ENCODE measurements at regions not wholly inside any gene's neighbourhood (a gene's known extent, or its start where the extent isn't known, plus 50 kb on each side); places are given as distances from the start of the nearest gene placed in this dataset.

GRCh38 chr12:72133497-72134055, 138.6 kb upstream of the TRHDE start:
- H3K4me3 ChIP-seq: no peak overlapping the region
- in situ Hi-C loops (cut with MboI; ENCODE audit: low sequenced_read_pairs): no loop called here
- no peak for DNase-seq (ENCODE audit: low spot score in 2 of 2)
- H3K36me3 ChIP-seq (replicated peaks): no peaks in the 10 kb centered on the region
- H3K9me3 ChIP-seq: no peaks in the 10 kb centered on the region
- H3K27me3 ChIP-seq (ENCODE audit: low read depth): peaks cover 9% of the 10 kb centered on the region
- H3K4me1 ChIP-seq: no peaks in the 10 kb centered on the region

- H3K9me3 ChIP-seq: no peaks in the 10 kb centered on the region
- peaks cover 2% of the 10 kb centered on the region; the same call in 1 of the 2 replicates for H3K27me3 ChIP-seq (ENCODE audit: low read depth)
- H3K36me3 ChIP-seq (replicated peaks): no peaks in the 10 kb centered on the region
- H3K4me3 ChIP-seq: no peak overlapping the region
- in situ Hi-C loops (cut with MboI; ENCODE audit: low sequenced_read_pairs): no loop called here
- no peaks in the 10 kb centered on the region for H3K4me1 ChIP-seq
- no peak for DNase-seq (ENCODE audit: low spot score in 2 of 2)
Observed at GRCh38 chr12:72134246-72135020, 137.7 kb upstream of the TRHDE start.

GRCh38 chr12:72135021-72135301, 137.2 kb upstream of the TRHDE start:
- no peaks in the 10 kb centered on the region for H3K4me1 ChIP-seq
- no peak for DNase-seq (ENCODE audit: low spot score in 2 of 2)
- in situ Hi-C loops (cut with MboI; ENCODE audit: low sequenced_read_pairs): no loop called here

GRCh38 chr12:72136792-72137191, 135.4 kb upstream of the TRHDE start:
- in situ Hi-C loops (cut with MboI; ENCODE audit: low sequenced_read_pairs): no loop called here
- Histone ChIP-seq H3K4me3 (no peak overlapping the region), H3K36me3 (replicated peaks) (no peaks in the 10 kb centered on the region), H3K27me3 (ENCODE audit: low read depth) (no peaks in the 10 kb centered on the region), H3K9me3 (no peaks in the 10 kb centered on the region), H3K4me1 (no peaks in the 10 kb centered on the region)
- no peak for DNase-seq (ENCODE audit: low spot score in 2 of 2)

More at GRCh38 chr12:72135021-72135301, 137.2 kb upstream of the TRHDE start:
- H3K27me3 ChIP-seq (ENCODE audit: low read depth): peaks cover 2% of the 10 kb centered on the region; the same call in 1 of the 2 replicates
- no peaks in the 10 kb centered on the region for H3K36me3 ChIP-seq (replicated peaks)
- H3K4me3 ChIP-seq: no peak overlapping the region
- H3K9me3 ChIP-seq: no peaks in the 10 kb centered on the region

GRCh38 chr12:72139411-72139810, 132.8 kb upstream of the TRHDE start:
- in situ Hi-C loops (cut with MboI; ENCODE audit: low sequenced_read_pairs): no loop called here
- no peak overlapping the region for H3K4me3 ChIP-seq

GRCh38 chr12:72141381-72141780, 130.8 kb upstream of the TRHDE start:
- Histone ChIP-seq H3K36me3 (replicated peaks) (no peaks in the 10 kb centered on the region), H3K4me3 (no peak overlapping the region), H3K9me3 (no peaks in the 10 kb centered on the region), H3K27me3 (ENCODE audit: low read depth) (0 out of 2 replicates have a peak, but pooled peaks cover 3% of the 10 kb centered on the region), H3K4me1 (no peaks in the 10 kb centered on the region)
- in situ Hi-C loops (cut with MboI; ENCODE audit: low sequenced_read_pairs): no loop called here
- DNase-seq (ENCODE audit: low spot score in 2 of 2): peak in 1 of 2 experiments; percentile 7

More at GRCh38 chr12:72139411-72139810, 132.8 kb upstream of the TRHDE start:
- no peaks in the 10 kb centered on the region for H3K4me1 ChIP-seq
- no peaks in the 10 kb centered on the region for H3K9me3 ChIP-seq
- no peak for DNase-seq (ENCODE audit: low spot score in 2 of 2)
- H3K27me3 ChIP-seq (ENCODE audit: low read depth): no peaks in the 10 kb centered on the region
- no peaks in the 10 kb centered on the region for H3K36me3 ChIP-seq (replicated peaks)

- in situ Hi-C loops (cut with MboI; ENCODE audit: low sequenced_read_pairs): no loop called here
- no peaks in the 10 kb centered on the region for H3K4me1 ChIP-seq
- H3K9me3 ChIP-seq: no peaks in the 10 kb centered on the region
- peaks cover 3% of the 10 kb centered on the region; the same call in 1 of the 2 replicates for H3K27me3 ChIP-seq (ENCODE audit: low read depth)
- DNase-seq (ENCODE audit: low spot score in 2 of 2): no peak
- no peaks in the 10 kb centered on the region for H3K36me3 ChIP-seq (replicated peaks)
- H3K4me3 ChIP-seq: no peak overlapping the region
Observed at GRCh38 chr12:72144553-72144952, 127.6 kb upstream of the TRHDE start.

GRCh38 chr12:72146495-72146894, 125.7 kb upstream of the TRHDE start:
- no peaks in the 10 kb centered on the region for H3K36me3 ChIP-seq (replicated peaks)
- no peaks in the 10 kb centered on the region for H3K4me1 ChIP-seq
- H3K9me3 ChIP-seq: no peaks in the 10 kb centered on the region
- H3K4me3 ChIP-seq: no peak overlapping the region
- in situ Hi-C loops (cut with MboI; ENCODE audit: low sequenced_read_pairs): no loop called here
- peaks cover 3% of the 10 kb centered on the region; the same call in 1 of the 2 replicates for H3K27me3 ChIP-seq (ENCODE audit: low read depth)
- no peak for DNase-seq (ENCODE audit: low spot score in 2 of 2)

GRCh38 chr12:72148709-72149108, 123.5 kb upstream of the TRHDE start:
- Histone ChIP-seq H3K36me3 (replicated peaks) (no peaks in the 10 kb centered on the region), H3K27me3 (ENCODE audit: low read depth) (peaks cover 3% of the 10 kb centered on the region; the same call in 1 of the 2 replicates), H3K4me1 (no peaks in the 10 kb centered on the region), H3K9me3 (no peaks in the 10 kb centered on the region), H3K4me3 (no peak overlapping the region)
- in situ Hi-C loops (cut with MboI; ENCODE audit: low sequenced_read_pairs): no loop called here
- no peak for DNase-seq (ENCODE audit: low spot score in 2 of 2)

GRCh38 chr12:72162875-72163274, 109.3 kb upstream of the TRHDE start:
- no peaks in the 10 kb centered on the region for H3K4me1 ChIP-seq
- no peaks in the 10 kb centered on the region for H3K27me3 ChIP-seq (ENCODE audit: low read depth)
- no peak for DNase-seq (ENCODE audit: low spot score in 2 of 2)
- in situ Hi-C loops (cut with MboI; ENCODE audit: low sequenced_read_pairs): no loop called here
- no peaks in the 10 kb centered on the region for H3K36me3 ChIP-seq (replicated peaks)
- no peaks in the 10 kb centered on the region for H3K9me3 ChIP-seq
- H3K4me3 ChIP-seq: no peak overlapping the region

- H3K36me3 ChIP-seq (replicated peaks): no peaks in the 10 kb centered on the region
- no peaks in the 10 kb centered on the region for H3K27me3 ChIP-seq (ENCODE audit: low read depth)
- in situ Hi-C loops (cut with MboI; ENCODE audit: low sequenced_read_pairs): no loop called here
- H3K9me3 ChIP-seq: no peaks in the 10 kb centered on the region
- H3K4me3 ChIP-seq: no peak overlapping the region
- DNase-seq (ENCODE audit: low spot score in 2 of 2): no peak
- no peaks in the 10 kb centered on the region for H3K4me1 ChIP-seq
Observed at GRCh38 chr12:72168851-72169250, 103.3 kb upstream of the TRHDE start.

GRCh38 chr12:72173974-72174373, 98.2 kb upstream of the TRHDE start:
- Histone ChIP-seq H3K4me3 (no peak overlapping the region), H3K27me3 (ENCODE audit: low read depth) (no peaks in the 10 kb centered on the region), H3K36me3 (replicated peaks) (no peaks in the 10 kb centered on the region), H3K4me1 (no peaks in the 10 kb centered on the region), H3K9me3 (no peaks in the 10 kb centered on the region)
- no peak for DNase-seq (ENCODE audit: low spot score in 2 of 2)
- in situ Hi-C loops (cut with MboI; ENCODE audit: low sequenced_read_pairs): no loop called here

- Histone ChIP-seq H3K36me3 (replicated peaks) (no peaks in the 10 kb centered on the region), H3K9me3 (no peaks in the 10 kb centered on the region), H3K4me1 (no peaks in the 10 kb centered on the region), H3K27me3 (ENCODE audit: low read depth) (no peaks in the 10 kb centered on the region; the same call in 1 of the 2 replicates), H3K4me3 (no peak overlapping the region)
- no peak for DNase-seq (ENCODE audit: low spot score in 2 of 2)
- in situ Hi-C loops (cut with MboI; ENCODE audit: low sequenced_read_pairs): no loop called here
Observed at GRCh38 chr12:72178244-72178643, 93.9 kb upstream of the TRHDE start.

- H3K36me3 ChIP-seq (replicated peaks): no peaks in the 10 kb centered on the region
- H3K27me3 ChIP-seq (ENCODE audit: low read depth): no peaks in the 10 kb centered on the region; the same call in 1 of the 2 replicates
- H3K4me3 ChIP-seq: no peak overlapping the region
- in situ Hi-C loops (cut with MboI; ENCODE audit: low sequenced_read_pairs): no loop called here
- H3K4me1 ChIP-seq: no peaks in the 10 kb centered on the region
- DNase-seq (ENCODE audit: low spot score in 2 of 2): no peak
- no peaks in the 10 kb centered on the region for H3K9me3 ChIP-seq
Observed at GRCh38 chr12:72178871-72179270, 93.3 kb upstream of the TRHDE start.
